ENCODE measurements at regions not wholly inside any gene's neighbourhood (a gene's known extent, or its start where the extent isn't known, plus 50 kb on each side); places are given as distances from the start of the nearest gene placed in this dataset.

GRCh38 chr21:15566703-15567102, 163.1 kb upstream of the USP25 start (continued):
- TF ChIP-seq HNF1A (IDR thresholded peaks at IDR 0.05; ENCODE audit: low read depth) = no peak
- TF ChIP-seq HNF1A (CRISPR knock-in tag; IDR thresholded peaks at IDR 0.05; ENCODE audit: borderline replicate concordance) = no peak
- no peak for TF ChIP-seq ZNF253 (CRISPR knock-in tag; IDR thresholded peaks at IDR 0.05; ENCODE audit: borderline replicate concordance)
- TF ChIP-seq ZNF766 (CRISPR knock-in tag; IDR thresholded peaks at IDR 0.05; ENCODE audit: borderline replicate concordance) = no peak

GRCh38 chr21:15567191-15567590, 162.6 kb upstream of the USP25 start:
- no TSS peak for BruUV-seq (replicated peaks)
- no peaks in the 10 kb centered on the region for H4K20me1 ChIP-seq (ENCODE audit: insufficient read depth, low read length)
- no peak overlapping the region for H3K27ac ChIP-seq (ENCODE audit: extremely low read length, insufficient read depth, low read length)
- DNase-seq (ENCODE audit: low spot score) (no peak), ATAC-seq (no peak), FAIRE-seq (no peak)
- no peak for TF ChIP-seq ZNF770 (CRISPR knock-in tag; IDR thresholded peaks at IDR 0.05)
- no peak for TF ChIP-seq ZNF280B (CRISPR knock-in tag; IDR thresholded peaks at IDR 0.05; ENCODE audit: borderline replicate concordance)
- TF ChIP-seq ZNF780A (CRISPR knock-in tag; IDR thresholded peaks at IDR 0.05) = no peak
- TF ChIP-seq THAP7 (CRISPR knock-in tag; IDR thresholded peaks at IDR 0.05) = no peak
- no peak overlapping the region for H3K9ac ChIP-seq (ENCODE audit: insufficient read depth, low read depth, low read length)
- no peaks in the 10 kb centered on the region for H3K4me1 ChIP-seq (ENCODE audit: insufficient read depth, low read length)
- ChIA-PET CTCF (ENCODE audit: low intra/inter-chr PET ratio, low total read pairs) (no interaction called here), POLR2A (no interaction called here)
- no peak overlapping the region for H3K4me2 ChIP-seq (ENCODE audit: low read depth, low read length)
- no peak overlapping the region for H2AFZ ChIP-seq (ENCODE audit: low read length)
- no peaks in the 10 kb centered on the region; a peak in 1 of 5 replicates for H3K27me3 ChIP-seq (ENCODE audit: control insufficient read depth in 1 of 2, insufficient read depth in 2 of 2, low read length in 2 of 2)
- no peaks in the 10 kb centered on the region for H3K36me3 ChIP-seq (replicated peaks in 1 of 2; ENCODE audit: control insufficient read depth in 1 of 2, insufficient read depth in 2 of 2, low read length in 2 of 2)
- intact Hi-C loops (cut with micrococcal nuclease; ENCODE audit: unreplicated experiment) (no loop called here), in situ Hi-C loops (cut with HindIII; ENCODE audit: extremely low pct_ligation_motif_present, low pct_unique_long_range_greater_than_20kb) (no loop called here)
- H3K9me3 ChIP-seq (ENCODE audit: low read length) = no peaks in the 10 kb centered on the region
- H3K4me3 ChIP-seq (replicated peaks in 1 of 3; ENCODE audit: insufficient read depth in 1 of 3, low read depth in 2 of 3, low read length in 3 of 3) = no peak overlapping the region
- H3K79me2 ChIP-seq (ENCODE audit: insufficient read depth, low read length) = no peaks in the 10 kb centered on the region
